ENCODE measurements at regions not wholly inside any gene's neighbourhood (a gene's known extent, or its start where the extent isn't known, plus 50 kb on each side); places are given as distances from the start of the nearest gene placed in this dataset.

- TF ChIP-seq, protein P1, sequence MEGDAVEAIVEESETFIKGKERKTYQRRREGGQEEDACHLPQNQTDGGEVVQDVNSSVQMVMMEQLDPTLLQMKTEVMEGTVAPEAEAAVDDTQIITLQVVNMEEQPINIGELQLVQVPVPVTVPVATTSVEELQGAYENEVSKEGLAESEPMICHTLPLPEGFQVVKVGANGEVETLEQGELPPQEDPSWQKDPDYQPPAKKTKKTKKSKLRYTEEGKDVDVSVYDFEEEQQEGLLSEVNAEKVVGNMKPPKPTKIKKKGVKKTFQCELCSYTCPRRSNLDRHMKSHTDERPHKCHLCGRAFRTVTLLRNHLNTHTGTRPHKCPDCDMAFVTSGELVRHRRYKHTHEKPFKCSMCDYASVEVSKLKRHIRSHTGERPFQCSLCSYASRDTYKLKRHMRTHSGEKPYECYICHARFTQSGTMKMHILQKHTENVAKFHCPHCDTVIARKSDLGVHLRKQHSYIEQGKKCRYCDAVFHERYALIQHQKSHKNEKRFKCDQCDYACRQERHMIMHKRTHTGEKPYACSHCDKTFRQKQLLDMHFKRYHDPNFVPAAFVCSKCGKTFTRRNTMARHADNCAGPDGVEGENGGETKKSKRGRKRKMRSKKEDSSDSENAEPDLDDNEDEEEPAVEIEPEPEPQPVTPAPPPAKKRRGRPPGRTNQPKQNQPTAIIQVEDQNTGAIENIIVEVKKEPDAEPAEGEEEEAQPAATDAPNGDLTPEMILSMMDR (IDR thresholded peaks at IDR 0.05; ENCODE audit: poor library complexity, severe bottlenecking) = no peak
- TF ChIP-seq RAD21 (conservative IDR thresholded peaks at IDR 0.05) (no peak), EZH2 (IDR thresholded peaks at IDR 0.05; ENCODE audit: borderline replicate concordance, insufficient read depth, low read length, poor library complexity, severe bottlenecking) (no peak), TAF1 (IDR thresholded peaks at IDR 0.05; ENCODE audit: low read depth) (no peak), EP300 (conservative IDR thresholded peaks at IDR 0.05; ENCODE audit: poor library complexity, severe bottlenecking) (no peak), SMC3 (conservative IDR thresholded peaks at IDR 0.05; ENCODE audit: poor library complexity) (no peak), POLR2AphosphoS5 (IDR thresholded peaks at IDR 0.05) (peak; percentile 21), MXI1 (conservative IDR thresholded peaks at IDR 0.05; ENCODE audit: poor library complexity, severe bottlenecking) (no peak), REST (IDR thresholded peaks at IDR 0.05; ENCODE audit: borderline replicate concordance) (no peak)
These were observed 442.4 kb upstream of the MGAT4C start for GRCh38 chr12:86698641-86698980.

All from neural cell (in vitro differentiated cells).